ENCODE measurements at regions not wholly inside any gene's neighbourhood (a gene's known extent, or its start where the extent isn't known, plus 50 kb on each side); places are given as distances from the start of the nearest gene placed in this dataset.

DNA sequence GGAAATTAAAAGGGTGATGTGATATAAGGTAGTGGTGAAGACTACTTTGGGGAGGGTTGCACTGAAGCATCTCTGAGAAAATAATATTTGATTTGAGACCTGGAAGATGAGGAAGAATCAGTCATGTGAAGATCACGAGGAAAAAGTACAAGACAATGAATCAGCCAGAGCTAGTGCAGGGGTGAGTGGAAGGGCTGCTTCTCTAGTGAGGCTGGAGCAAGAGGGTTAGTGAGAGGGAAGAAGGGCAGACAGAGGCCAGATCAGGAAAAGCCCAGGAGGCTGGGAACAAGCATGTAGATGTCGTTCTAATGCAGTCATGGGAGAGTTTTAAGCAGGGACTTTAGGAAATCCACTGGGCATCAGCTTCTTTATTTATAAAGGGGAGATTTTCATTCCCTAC, 504.2 kb upstream of the SALL1 start:
- no peak for TF ChIP-seq EZH2 (IDR thresholded peaks at IDR 0.05)
- no peak for TF ChIP-seq POLR2AphosphoS5 (IDR thresholded peaks at IDR 0.05; ENCODE audit: borderline replicate concordance, low read depth, low read length)
- TF ChIP-seq FOXP2 (optimal IDR thresholded peaks at IDR 0.05; ENCODE audit: control extremely low read depth, extremely low read length, insufficient read depth): no peak

All from SK-N-MC (cell line).